ENCODE measurements at regions not wholly inside any gene's neighbourhood (a gene's known extent, or its start where the extent isn't known, plus 50 kb on each side); places are given as distances from the start of the nearest gene placed in this dataset.

DNA sequence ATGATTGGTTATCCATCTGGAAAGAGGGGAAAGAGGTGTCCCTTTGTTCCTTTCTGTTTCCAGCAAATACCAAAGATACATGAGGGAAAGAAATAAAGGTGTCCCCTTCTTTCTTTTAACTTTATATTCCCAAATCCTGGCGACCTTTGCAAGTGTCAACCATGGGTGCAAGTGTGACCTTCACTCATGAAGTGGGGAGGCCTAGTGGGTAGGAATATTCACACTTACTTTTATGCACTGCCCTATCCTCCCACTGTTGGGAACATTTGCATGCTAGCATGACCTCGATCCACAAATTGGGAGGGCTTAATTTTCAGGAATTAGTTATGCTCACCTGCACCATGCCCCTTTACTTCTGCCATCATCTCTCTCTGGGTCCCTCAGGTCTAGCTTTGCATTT is 70.2 kb upstream of the ZNF804A start:
- no peak for ATAC-seq (ENCODE audit: low read depth)
- TF ChIP-seq, protein P1, sequence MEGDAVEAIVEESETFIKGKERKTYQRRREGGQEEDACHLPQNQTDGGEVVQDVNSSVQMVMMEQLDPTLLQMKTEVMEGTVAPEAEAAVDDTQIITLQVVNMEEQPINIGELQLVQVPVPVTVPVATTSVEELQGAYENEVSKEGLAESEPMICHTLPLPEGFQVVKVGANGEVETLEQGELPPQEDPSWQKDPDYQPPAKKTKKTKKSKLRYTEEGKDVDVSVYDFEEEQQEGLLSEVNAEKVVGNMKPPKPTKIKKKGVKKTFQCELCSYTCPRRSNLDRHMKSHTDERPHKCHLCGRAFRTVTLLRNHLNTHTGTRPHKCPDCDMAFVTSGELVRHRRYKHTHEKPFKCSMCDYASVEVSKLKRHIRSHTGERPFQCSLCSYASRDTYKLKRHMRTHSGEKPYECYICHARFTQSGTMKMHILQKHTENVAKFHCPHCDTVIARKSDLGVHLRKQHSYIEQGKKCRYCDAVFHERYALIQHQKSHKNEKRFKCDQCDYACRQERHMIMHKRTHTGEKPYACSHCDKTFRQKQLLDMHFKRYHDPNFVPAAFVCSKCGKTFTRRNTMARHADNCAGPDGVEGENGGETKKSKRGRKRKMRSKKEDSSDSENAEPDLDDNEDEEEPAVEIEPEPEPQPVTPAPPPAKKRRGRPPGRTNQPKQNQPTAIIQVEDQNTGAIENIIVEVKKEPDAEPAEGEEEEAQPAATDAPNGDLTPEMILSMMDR (IDR thresholded peaks at IDR 0.05; ENCODE audit: poor library complexity, severe bottlenecking), result no peak
- no peak for DNase-seq (ENCODE audit: low spot score)
- no peaks in the 10 kb centered on the region for H3K9me3 ChIP-seq (ENCODE audit: severe bottlenecking)
- H3K27ac ChIP-seq (ENCODE audit: poor library complexity, severe bottlenecking), result no peak overlapping the region
- no peaks in the 10 kb centered on the region for H3K27me3 ChIP-seq (ENCODE audit: insufficient read depth, poor library complexity, severe bottlenecking)
- no peak overlapping the region for H3K4me3 ChIP-seq (ENCODE audit: severe bottlenecking)
- no peaks in the 10 kb centered on the region for H3K36me3 ChIP-seq (ENCODE audit: low read depth)
- H3K4me1 ChIP-seq (ENCODE audit: insufficient read depth, poor library complexity, severe bottlenecking), result no peaks in the 10 kb centered on the region

DNA sequence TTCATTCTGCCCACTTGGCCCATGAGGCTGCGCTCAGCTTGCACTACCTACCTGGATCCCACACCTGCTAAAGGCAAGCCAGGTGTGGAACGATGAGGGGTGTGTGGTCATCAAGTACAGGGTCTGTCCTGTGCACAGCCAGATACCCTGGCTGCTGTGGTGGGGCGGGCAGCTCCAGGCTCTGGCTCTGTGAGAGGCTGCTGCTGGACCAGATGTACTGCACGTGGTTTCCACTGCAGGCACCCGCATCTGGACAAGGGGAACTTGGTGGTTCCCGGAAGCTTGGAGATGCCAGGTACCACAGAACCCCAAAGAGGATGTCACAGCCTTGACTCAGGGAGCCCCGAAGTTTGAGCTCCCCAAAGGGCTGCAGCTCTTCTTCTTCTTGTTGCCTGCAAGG is 68.1 kb upstream of the ZNF804A start:
- Histone ChIP-seq H3K27me3 (ENCODE audit: insufficient read depth, poor library complexity, severe bottlenecking) (no peaks in the 10 kb centered on the region), H3K4me1 (ENCODE audit: insufficient read depth, poor library complexity, severe bottlenecking) (no peaks in the 10 kb centered on the region), H3K4me3 (ENCODE audit: severe bottlenecking) (no peak overlapping the region), H3K36me3 (ENCODE audit: low read depth) (no peaks in the 10 kb centered on the region), H3K9me3 (ENCODE audit: severe bottlenecking) (no peaks in the 10 kb centered on the region), H3K27ac (ENCODE audit: poor library complexity, severe bottlenecking) (no peak overlapping the region)
- TF ChIP-seq, protein P1 (IDR thresholded peaks at IDR 0.05; ENCODE audit: poor library complexity, severe bottlenecking), result no peak
- ATAC-seq (ENCODE audit: low read depth) (no peak), DNase-seq (ENCODE audit: low spot score) (peak; percentile 23)

DNA sequence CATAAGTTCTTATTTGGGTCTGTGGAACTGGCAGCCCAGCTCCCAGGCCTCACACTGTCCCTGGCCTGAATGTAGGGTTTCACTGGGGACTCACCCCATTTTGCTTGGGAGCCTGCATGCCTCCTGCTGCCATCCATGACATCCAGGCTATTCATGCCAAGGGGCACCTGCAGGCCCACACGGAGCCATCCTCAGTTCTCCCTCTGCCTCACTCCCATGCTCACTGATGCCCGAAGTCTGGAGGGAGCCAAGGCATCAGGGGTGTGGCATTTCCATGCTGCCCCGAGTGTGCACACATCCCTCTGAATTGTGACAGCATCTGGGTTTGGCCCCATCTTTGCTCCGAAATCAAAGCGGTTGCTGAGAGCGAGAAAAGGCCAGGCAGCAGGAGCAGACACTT is 67.4 kb upstream of the ZNF804A start:
- Histone ChIP-seq H3K4me3 (ENCODE audit: severe bottlenecking) (no peak overlapping the region), H3K27me3 (ENCODE audit: insufficient read depth, poor library complexity, severe bottlenecking) (no peaks in the 10 kb centered on the region), H3K27ac (ENCODE audit: poor library complexity, severe bottlenecking) (no peak overlapping the region), H3K4me1 (ENCODE audit: insufficient read depth, poor library complexity, severe bottlenecking) (no peaks in the 10 kb centered on the region), H3K36me3 (ENCODE audit: low read depth) (no peaks in the 10 kb centered on the region), H3K9me3 (ENCODE audit: severe bottlenecking) (no peaks in the 10 kb centered on the region)
- DNase-seq (ENCODE audit: low spot score) (peak; percentile 16), ATAC-seq (ENCODE audit: low read depth) (no peak)
- TF ChIP-seq, protein P1 (IDR thresholded peaks at IDR 0.05; ENCODE audit: poor library complexity, severe bottlenecking), result no peak

DNA sequence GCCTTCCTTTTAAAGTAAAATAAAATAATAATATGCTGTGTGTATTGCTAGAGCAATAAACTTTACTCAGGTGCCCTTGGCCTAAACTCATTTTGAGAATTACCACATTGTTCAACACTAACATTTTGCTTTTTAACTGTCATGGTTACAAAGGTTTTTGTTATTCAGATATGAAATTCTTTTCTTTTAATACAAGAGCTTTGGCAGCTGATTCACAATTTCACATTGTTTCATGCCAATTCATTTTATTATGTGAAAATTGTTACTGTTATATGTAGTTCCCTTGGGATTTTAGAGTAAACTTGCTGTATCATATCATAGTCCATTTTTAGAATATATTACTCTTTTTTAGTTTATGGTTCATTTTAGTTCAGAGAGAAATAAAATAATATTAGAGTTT is 65.8 kb upstream of the ZNF804A start:
- Histone ChIP-seq H3K9me3 (ENCODE audit: severe bottlenecking) (no peaks in the 10 kb centered on the region), H3K27ac (ENCODE audit: poor library complexity, severe bottlenecking) (no peak overlapping the region), H3K36me3 (ENCODE audit: low read depth) (no peaks in the 10 kb centered on the region), H3K4me1 (ENCODE audit: insufficient read depth, poor library complexity, severe bottlenecking) (no peaks in the 10 kb centered on the region), H3K27me3 (ENCODE audit: insufficient read depth, poor library complexity, severe bottlenecking) (no peaks in the 10 kb centered on the region), H3K4me3 (ENCODE audit: severe bottlenecking) (no peak overlapping the region)
- DNase-seq (ENCODE audit: low spot score), result no peak
- TF ChIP-seq, protein P1 (IDR thresholded peaks at IDR 0.05; ENCODE audit: poor library complexity, severe bottlenecking), result no peak
- no peak for ATAC-seq (ENCODE audit: low read depth)

DNA sequence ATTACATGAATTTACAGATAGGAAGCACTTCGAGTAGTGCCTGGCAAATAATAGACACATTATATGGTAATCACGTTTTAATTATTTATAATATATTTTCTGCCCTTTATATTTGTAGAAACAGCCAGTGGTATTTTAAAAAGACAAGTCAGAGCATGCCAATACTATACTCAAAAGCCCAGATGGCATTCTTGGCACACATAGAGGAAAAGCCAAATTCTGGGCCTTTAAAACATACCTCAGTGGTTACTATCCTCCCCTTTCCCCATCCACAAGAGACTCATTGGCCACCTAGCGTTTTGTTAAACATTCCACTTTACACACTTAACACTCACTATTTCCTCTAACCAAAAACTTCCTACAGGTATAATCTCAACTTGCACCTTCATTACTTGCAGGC is 63.3 kb upstream of the ZNF804A start:
- Histone ChIP-seq H3K4me1 (ENCODE audit: insufficient read depth, poor library complexity, severe bottlenecking) (no peaks in the 10 kb centered on the region), H3K9me3 (ENCODE audit: severe bottlenecking) (no peaks in the 10 kb centered on the region), H3K4me3 (ENCODE audit: severe bottlenecking) (no peak overlapping the region), H3K27ac (ENCODE audit: poor library complexity, severe bottlenecking) (no peak overlapping the region), H3K27me3 (ENCODE audit: insufficient read depth, poor library complexity, severe bottlenecking) (no peaks in the 10 kb centered on the region), H3K36me3 (ENCODE audit: low read depth) (no peaks in the 10 kb centered on the region)
- ATAC-seq (ENCODE audit: low read depth), result peak; percentile 38; the same call in 1 of the 3 replicates
- DNase-seq (ENCODE audit: low spot score), result no peak
- TF ChIP-seq, protein P1 (IDR thresholded peaks at IDR 0.05; ENCODE audit: poor library complexity, severe bottlenecking), result no peak
